ENCODE measurements at regions not wholly inside any gene's neighbourhood (a gene's known extent, or its start where the extent isn't known, plus 50 kb on each side); places are given as distances from the start of the nearest gene placed in this dataset.

GRCh38 chr13:61136515-61136914, 279.1 kb downstream of the PCDH20 start:
- TF ChIP-seq CTCF (IDR thresholded peaks at IDR 0.05) (no peak), POLR2A (IDR thresholded peaks at IDR 0.05) (no peak)

All from breast epithelium (tissue), 3 donors.